ENCODE measurements at regions not wholly inside any gene's neighbourhood (a gene's known extent, or its start where the extent isn't known, plus 50 kb on each side); places are given as distances from the start of the nearest gene placed in this dataset.

GRCh38 chr2:77816618-77817017 lies 294.4 kb upstream of the LRRTM4 start:
- H3K27ac ChIP-seq (ENCODE audit: low read depth in 1 of 2, low read length in 2 of 2), result no peak overlapping the region
- no peaks in the 10 kb centered on the region for H3K4me1 ChIP-seq (ENCODE audit: control insufficient read depth in 4 of 4, insufficient read depth in 4 of 4, low read length in 3 of 4)
- no peaks in the 10 kb centered on the region for H3K36me3 ChIP-seq (ENCODE audit: control insufficient read depth in 4 of 4, insufficient read depth in 3 of 4, low read depth in 1 of 4, low read length in 3 of 4)
- H3K27me3 ChIP-seq (ENCODE audit: control insufficient read depth in 4 of 4, insufficient read depth in 4 of 4, low read length in 3 of 4), result no peaks in the 10 kb centered on the region
- TF ChIP-seq HNF4G (IDR thresholded peaks at IDR 0.05) (no peak), EGR1 (IDR thresholded peaks at IDR 0.05; ENCODE audit: low read depth in 2 of 2) (no peak), FOXA1 (IDR thresholded peaks at IDR 0.05) (no peak), ATF3 (IDR thresholded peaks at IDR 0.05) (no peak), TAF1 (conservative IDR thresholded peaks at IDR 0.05) (no peak), ZBTB33 (IDR thresholded peaks at IDR 0.05) (no peak), GABPA (IDR thresholded peaks at IDR 0.05 in 1 of 2, conservative IDR thresholded peaks at IDR 0.05 in 1 of 2) (no peak), FOXA2 (IDR thresholded peaks at IDR 0.05) (no peak), RAD21 (IDR thresholded peaks at IDR 0.05) (no peak), RXRA (IDR thresholded peaks at IDR 0.05) (no peak), YY1 (IDR thresholded peaks at IDR 0.05) (no peak), HNF4A (conservative IDR thresholded peaks at IDR 0.05) (no peak), SP1 (IDR thresholded peaks at IDR 0.05) (no peak)
- no peak for DNase-seq (ENCODE audit: low spot score)
- H3K9me3 ChIP-seq (ENCODE audit: control insufficient read depth in 4 of 4, low read length in 3 of 4), result peaks cover 0 to 2% (median 0%) of the 10 kb centered on the region in 4 donors
- H3K9ac ChIP-seq (ENCODE audit: low read depth in 1 of 2, low read length in 2 of 2), result no peak overlapping the region
- WGBS, result 25% methylated on average over 1 of the region's 1 CpG
- no peak overlapping the region for H3K4me3 ChIP-seq (ENCODE audit: low read depth in 1 of 3, low read length in 3 of 3)

GRCh38 chr2:77818186-77818585 lies 296.0 kb upstream of the LRRTM4 start:
- TF ChIP-seq YY1 (IDR thresholded peaks at IDR 0.05) (no peak), SP1 (IDR thresholded peaks at IDR 0.05) (no peak), REST (IDR thresholded peaks at IDR 0.05) (no peak), ATF3 (IDR thresholded peaks at IDR 0.05) (no peak), RAD21 (IDR thresholded peaks at IDR 0.05) (no peak), RXRA (IDR thresholded peaks at IDR 0.05) (no peak), JUND (IDR thresholded peaks at IDR 0.05) (no peak), HNF4G (IDR thresholded peaks at IDR 0.05) (no peak), TAF1 (conservative IDR thresholded peaks at IDR 0.05) (no peak), FOXA2 (IDR thresholded peaks at IDR 0.05) (no peak), NR2F2 (IDR thresholded peaks at IDR 0.05) (no peak), ZBTB33 (IDR thresholded peaks at IDR 0.05) (no peak), CTCF (IDR thresholded peaks at IDR 0.05; ENCODE audit: low read depth, low read length, missing input control) (no peak), MAX (IDR thresholded peaks at IDR 0.05) (no peak), EGR1 (IDR thresholded peaks at IDR 0.05; ENCODE audit: low read depth in 2 of 2) (no peak), HNF4A (conservative IDR thresholded peaks at IDR 0.05) (no peak)
- no peak for DNase-seq (ENCODE audit: low spot score)
- no peaks in the 10 kb centered on the region for H3K4me1 ChIP-seq (ENCODE audit: control insufficient read depth in 4 of 4, insufficient read depth in 4 of 4, low read length in 3 of 4)
- H3K36me3 ChIP-seq (ENCODE audit: control insufficient read depth in 4 of 4, insufficient read depth in 3 of 4, low read depth in 1 of 4, low read length in 3 of 4), result no peaks in the 10 kb centered on the region
- no peak overlapping the region for H3K27ac ChIP-seq (ENCODE audit: low read depth in 1 of 2, low read length in 2 of 2)
- H3K27me3 ChIP-seq (ENCODE audit: control insufficient read depth in 4 of 4, insufficient read depth in 4 of 4, low read length in 3 of 4), result no peaks in the 10 kb centered on the region
- H3K9ac ChIP-seq (ENCODE audit: low read depth in 1 of 2, low read length in 2 of 2), result no peak overlapping the region
- peaks cover 0 to 2% (median 0%) of the 10 kb centered on the region in 4 donors for H3K9me3 ChIP-seq (ENCODE audit: control insufficient read depth in 4 of 4, low read length in 3 of 4)
- no peak overlapping the region for H3K4me3 ChIP-seq (ENCODE audit: low read depth in 1 of 3, low read length in 3 of 3)
